KBM-7 (cell line): ENCODE measurements at regions not wholly inside any gene's neighbourhood (a gene's known extent, or its start where the extent isn't known, plus 50 kb on each side); places are given as distances from the start of the nearest gene placed in this dataset.

Source experiments
- DNase-seq: peaks from one replicate; pipeline ENCODE4 v3.0.0-alpha.2; 2015
- in situ Hi-C: fragments of 300-500 bp; cut with MboI; formaldehyde crosslinking; loops from 2 replicates; pipeline ENCODE4 v1.14.3; 2020; ENCODE audit warnings: low sequenced_read_pairs, low pct_unique_long_range_greater_than_20kb, mixed read lengths

DNA sequence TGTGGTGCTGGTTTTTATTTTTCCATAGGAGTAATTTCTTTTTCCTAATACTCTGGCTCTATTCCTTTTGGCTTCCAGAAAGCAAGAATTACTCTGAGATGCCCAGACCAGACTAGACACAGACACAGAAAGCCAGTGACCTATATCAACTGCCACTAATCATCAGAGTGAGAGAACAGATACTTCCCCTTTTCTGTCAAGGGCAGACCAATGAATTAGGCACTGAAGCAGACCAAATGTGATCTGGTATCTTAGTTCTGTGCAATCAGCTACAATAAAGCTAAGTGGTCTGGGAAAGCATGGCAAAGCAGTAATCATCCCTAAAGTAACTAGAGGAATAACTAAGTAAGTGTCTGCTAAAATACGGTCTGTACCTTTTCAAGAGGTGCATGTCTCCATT is 239.1 kb downstream of the ELAVL2 start:
- peak; percentile 21 for DNase-seq
- in situ Hi-C loops: no loop called here

- no peak for DNase-seq
- in situ Hi-C loops: no loop called here
Measured at GRCh38 chr9:23587433-23587832, 238.6 kb downstream of the ELAVL2 start.

DNA sequence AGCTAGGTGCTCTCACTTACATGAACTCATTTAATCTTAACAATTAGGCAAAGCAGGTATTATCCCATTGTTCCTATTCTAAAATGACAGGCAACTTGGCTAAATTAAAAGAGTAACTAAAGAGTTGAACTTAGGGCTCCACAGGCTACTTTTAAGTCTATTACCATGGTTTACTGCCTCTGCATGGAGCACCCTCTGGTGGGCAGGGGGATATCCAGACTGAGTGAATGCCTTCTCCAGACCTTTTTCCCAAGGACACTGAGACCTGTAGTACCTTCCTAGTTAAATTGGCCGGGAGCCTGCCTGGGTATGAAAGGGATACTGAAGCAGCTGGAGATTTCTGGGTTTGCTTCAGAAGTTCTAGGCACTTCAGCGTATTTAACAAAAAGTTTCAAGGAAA is 238.1 kb downstream of the ELAVL2 start:
- in situ Hi-C loops: no loop called here
- DNase-seq: no peak

DNA sequence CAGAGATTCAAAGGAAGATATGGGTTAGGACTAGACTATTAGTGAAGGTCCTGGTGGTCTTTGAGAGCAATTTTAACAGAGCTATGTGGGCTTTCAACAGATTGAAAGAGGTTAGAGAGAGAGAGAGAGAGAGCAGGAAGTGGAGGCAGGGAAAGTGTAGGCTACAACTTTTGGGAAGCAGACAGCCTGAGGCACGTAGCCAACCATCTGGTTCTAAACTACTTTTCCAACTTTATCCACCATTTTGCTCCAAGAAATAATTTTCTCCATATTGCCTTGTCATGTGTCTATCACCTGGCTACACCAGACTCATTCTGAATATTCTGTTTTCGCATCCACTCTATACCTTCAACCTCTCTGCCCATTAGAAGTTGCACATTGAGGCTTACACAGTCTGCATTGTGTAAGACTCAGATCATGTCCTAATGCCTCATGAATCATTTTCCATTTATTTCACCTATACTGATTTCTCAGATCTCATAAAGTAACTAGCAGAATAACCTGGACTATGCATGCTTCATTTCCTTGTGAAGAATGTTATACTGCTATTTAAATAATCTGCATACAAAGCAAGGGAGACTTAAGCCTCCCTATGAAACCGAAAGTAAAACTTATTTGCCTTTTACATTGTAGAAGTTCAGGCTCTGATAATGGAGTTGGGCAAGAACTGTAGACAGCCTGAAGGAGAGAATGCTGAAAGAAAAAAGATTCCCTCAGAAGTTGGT is 235.6 kb downstream of the ELAVL2 start:
- no peak for DNase-seq
- in situ Hi-C loops: no loop called here

DNA sequence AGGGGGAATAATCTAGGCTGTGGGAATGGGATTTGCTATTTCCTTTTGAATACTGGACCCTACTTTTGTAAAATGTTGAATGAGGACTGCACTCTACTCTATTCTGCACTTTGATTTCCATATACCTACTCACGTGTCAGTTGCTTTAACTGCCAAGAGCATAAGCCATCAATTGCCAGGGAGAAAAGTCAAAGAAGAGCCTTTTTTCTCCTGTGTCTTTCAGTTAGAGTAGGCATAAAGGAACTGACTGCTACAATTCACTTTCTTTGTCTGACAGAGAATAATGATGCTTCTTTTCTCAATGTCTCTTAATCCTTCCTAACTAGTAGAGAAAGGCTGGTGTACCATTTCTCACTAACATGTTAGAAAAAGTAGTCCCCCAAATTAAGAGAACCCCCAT is 231.6 kb downstream of the ELAVL2 start:
- in situ Hi-C loops: no loop called here
- DNase-seq: no peak

- no peak for DNase-seq
- in situ Hi-C loops: no loop called here
Measured at GRCh38 chr9:23596913-23597634, 229.0 kb downstream of the ELAVL2 start.

DNA sequence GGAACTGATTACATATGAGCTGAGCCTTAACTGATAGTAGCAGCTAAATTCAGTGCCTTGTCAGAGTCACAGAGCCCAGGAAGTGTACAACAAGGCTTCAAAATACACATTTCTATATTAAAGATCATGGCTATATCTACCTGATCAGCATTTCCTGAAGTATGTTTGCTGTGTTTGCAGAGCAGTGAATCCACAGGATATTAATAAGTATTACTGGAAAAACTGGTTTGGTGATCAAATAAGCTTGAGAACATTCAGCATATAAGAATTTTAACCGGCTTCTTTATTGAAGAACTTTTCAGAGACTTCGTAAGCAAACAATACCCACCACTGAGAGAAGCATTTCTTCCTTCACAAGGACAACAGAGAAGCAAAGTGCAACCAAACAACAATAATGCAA is 227.0 kb downstream of the ELAVL2 start:
- in situ Hi-C loops: no loop called here
- no peak for DNase-seq

GRCh38 chr9:23603311-23603710 is 222.7 kb downstream of the ELAVL2 start:
- in situ Hi-C loops: loop anchor here (25.0 kb wide), 1 partner anchor 91 kb away; no protein-coding TSS in a partner anchor
- DNase-seq: no peak

GRCh38 chr9:23606107-23606506 is 219.9 kb downstream of the ELAVL2 start:
- in situ Hi-C loops: loop anchor here (25.0 kb wide), 1 partner anchor 94 kb away; no protein-coding TSS in a partner anchor
- DNase-seq: no peak

DNA sequence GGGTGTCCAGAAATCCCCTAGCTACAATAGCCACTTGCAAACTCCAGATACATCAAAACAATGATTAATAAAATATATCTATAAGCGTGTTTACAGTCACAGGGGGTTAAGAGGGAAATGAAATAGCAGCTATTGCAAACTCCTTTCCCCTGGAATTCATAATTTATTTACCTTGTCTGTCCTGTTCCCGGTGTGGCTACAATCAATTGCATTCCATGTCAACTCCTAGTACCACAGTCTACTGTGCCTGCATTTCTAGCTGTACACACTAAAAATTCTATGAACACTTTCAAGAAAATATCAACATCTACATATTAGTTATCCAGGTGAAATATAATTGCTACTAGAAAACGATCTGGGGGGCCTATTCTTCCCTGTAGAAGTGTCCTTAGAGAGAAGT is 217.6 kb downstream of the ELAVL2 start:
- in situ Hi-C loops: loop anchor here (25.0 kb wide), 1 partner anchor 96 kb away; no protein-coding TSS in a partner anchor
- DNase-seq: no peak

- DNase-seq: no peak
- in situ Hi-C loops: loop anchor here (25.0 kb wide), 1 partner anchor 100 kb away; no protein-coding TSS in a partner anchor
Measured at GRCh38 chr9:23611869-23612268, 214.2 kb downstream of the ELAVL2 start.

DNA sequence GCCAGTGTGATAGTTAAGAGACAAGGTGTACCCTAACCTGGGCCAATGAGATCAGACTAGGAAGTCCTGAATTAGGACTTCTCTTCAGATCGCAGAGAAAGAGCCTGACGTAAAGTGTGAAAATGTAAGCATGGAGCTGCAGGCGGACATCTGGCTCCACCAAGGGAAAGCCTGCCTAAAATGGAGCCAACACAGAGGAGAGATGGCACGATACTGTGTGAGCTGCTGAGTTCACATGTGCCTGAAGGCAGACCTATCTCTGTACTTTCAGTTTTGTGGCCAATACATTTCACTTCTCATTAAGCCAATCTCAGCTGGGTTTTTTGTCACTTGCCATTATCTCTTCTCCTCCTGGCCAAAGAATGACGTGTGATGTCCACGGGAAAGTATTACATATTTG is 210.5 kb downstream of the ELAVL2 start:
- in situ Hi-C loops: loop anchor here (25.0 kb wide), 1 partner anchor 103 kb away; no protein-coding TSS in a partner anchor
- DNase-seq: no peak

DNA sequence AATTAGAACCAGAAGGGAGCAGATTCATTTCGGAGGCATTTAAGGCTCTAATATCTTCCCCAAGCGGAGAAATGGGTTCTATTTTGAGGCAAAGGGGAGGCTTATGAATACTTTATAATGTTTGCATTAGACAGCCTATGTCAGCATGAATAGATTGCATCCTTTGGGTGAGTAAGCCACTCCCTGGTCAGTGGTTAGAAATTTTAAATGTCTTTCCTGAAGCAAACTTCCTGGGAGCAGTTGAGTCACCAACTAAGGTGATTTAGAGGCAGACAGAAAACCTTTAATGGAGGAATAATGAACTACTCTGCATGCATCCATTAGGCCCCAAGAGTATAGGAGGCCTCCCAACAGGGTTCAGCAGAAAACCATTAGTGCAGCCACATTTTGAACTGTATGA is 204.9 kb downstream of the ELAVL2 start:
- in situ Hi-C loops: loop anchor here (25.0 kb wide), 1 partner anchor 109 kb away; no protein-coding TSS in a partner anchor
- no peak for DNase-seq

DNA sequence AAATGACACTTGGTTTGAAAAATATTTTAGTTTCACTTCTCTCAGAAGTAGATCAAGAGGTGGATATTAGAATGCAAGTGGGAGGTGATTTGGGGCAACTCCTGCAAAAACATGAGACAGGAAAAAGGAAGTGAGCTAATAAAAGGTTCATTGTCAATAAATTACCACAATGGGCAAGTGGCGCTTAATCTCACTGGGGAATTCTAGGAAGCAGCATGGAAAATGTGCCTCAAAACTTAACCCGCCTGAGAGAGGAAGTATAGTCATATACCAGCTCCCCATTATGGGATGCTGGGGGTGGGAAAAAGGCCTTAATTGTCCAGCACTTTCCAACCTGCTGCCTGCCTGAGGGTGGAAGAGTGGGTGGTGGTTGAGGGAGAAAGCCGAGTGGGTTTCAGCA is 204.1 kb downstream of the ELAVL2 start:
- peak; percentile 18 for DNase-seq
- in situ Hi-C loops: loop anchor here (25.0 kb wide), 1 partner anchor 110 kb away; no protein-coding TSS in a partner anchor

DNA sequence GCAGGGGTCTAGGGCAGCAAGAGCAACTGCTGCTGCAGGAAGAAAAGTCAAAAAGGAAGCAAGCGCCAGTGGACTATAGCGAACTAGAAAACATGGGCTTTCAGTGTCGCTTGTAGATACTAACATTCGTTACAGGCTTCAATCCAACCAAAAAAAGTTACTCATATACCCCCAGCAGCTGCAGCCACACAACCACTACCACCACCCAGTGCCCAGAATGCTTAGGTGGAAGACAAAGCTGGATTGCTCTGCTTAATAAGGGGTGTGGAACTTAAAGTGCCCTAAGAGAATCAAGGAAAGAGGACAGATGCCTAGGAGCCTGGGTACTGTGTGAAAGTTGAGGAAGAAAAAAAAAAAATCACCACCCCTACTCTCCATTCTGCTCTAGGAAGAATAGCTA is 203.6 kb downstream of the ELAVL2 start:
- in situ Hi-C loops: loop anchor here (25.0 kb wide), 1 partner anchor 110 kb away; no protein-coding TSS in a partner anchor
- no peak for DNase-seq

GRCh38 chr9:23630488-23630887 is 195.6 kb downstream of the ELAVL2 start:
- in situ Hi-C loops: no loop called here
- DNase-seq: no peak

- in situ Hi-C loops: no loop called here
- no peak for DNase-seq
Measured at GRCh38 chr9:23635276-23635675, 190.8 kb downstream of the ELAVL2 start.

- no peak for DNase-seq
- in situ Hi-C loops: no loop called here
Measured at GRCh38 chr9:23636199-23636598, 189.8 kb downstream of the ELAVL2 start.

DNA sequence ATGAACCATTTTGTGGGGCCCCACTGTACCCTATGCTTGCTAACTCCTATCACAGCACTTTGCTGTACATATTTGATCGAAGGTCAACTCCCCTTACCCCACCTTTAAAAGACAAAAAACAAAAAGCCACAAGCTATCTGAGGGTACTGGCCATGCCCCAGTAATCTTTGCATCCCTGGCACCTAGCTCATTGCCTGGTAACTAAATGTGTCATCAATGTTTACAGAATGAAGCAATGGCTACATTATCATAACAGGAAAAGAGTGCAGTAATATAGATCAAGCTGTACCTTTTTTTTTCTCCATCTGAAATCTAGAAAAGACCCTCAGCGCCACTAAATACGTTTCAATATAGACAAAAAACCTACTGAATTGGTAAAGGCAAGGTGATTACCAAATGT is 188.0 kb downstream of the ELAVL2 start:
- in situ Hi-C loops: no loop called here
- no peak for DNase-seq

DNA sequence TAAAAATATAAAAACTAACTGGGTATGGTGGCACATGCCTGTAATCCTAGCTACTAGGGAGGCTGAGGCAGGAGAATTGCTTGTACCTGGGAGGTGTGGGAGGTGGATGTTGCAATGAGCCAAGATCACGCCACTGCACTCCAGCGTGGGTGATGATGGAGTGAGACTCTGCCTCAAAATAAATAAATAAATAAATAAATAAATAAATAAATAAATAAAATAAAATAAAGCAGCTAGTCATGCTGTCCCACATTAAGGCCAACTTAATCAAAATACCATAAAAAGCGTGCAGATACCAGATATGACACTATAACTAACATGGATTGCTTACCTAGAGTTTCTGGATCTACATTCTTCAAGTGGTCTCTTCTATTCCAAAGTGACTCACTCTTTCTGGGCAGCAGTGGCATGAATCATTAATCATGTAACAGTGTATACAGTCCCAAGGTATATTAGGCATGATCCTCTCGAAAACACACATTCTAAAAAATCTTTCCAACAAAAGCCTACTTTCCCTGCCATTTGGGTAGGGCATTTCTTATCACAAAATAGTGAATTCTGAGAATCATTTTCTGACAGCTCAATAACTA is 187.1 kb downstream of the ELAVL2 start:
- no peak for DNase-seq
- in situ Hi-C loops: no loop called here
